Prostate gland (tissue), 2 donors: ENCODE measurements at regions not wholly inside any gene's neighbourhood (a gene's known extent, or its start where the extent isn't known, plus 50 kb on each side); places are given as distances from the start of the nearest gene placed in this dataset.

Experiments
- DNase-seq: peaks from one replicate; pipeline ENCODE4 v3.0.0-alpha.2; 2019; ENCODE audit warnings: low spot score
- H3K27ac ChIP-seq, 2 donors: fragments of 200-600 bp; sonication (generic); 2 replicates each; pipeline ENCODE4 v1.5.1; 2017 to 2019
- H3K27me3 ChIP-seq: fragments of 200-600 bp; sonication (generic); replicated peaks from 2 replicates; pipeline ENCODE4 v1.5.1; 2019; ENCODE audit not compliant: insufficient read depth
- H3K36me3 ChIP-seq, 2 donors: fragments of 200-600 bp; sonication (generic); 1 replicate in 1 of 2; 2 replicates in 1 of 2; pipeline versions ENCODE4 v1.5.1 to v1.8.1; 2017 to 2019
- H3K4me1 ChIP-seq: fragments of 200-600 bp; sonication (generic); replicated peaks from 2 replicates; pipeline ENCODE4 v1.5.1; 2019
- H3K4me3 ChIP-seq, 2 donors: fragments of 200-600 bp; sonication (generic); 2 replicates each; pipeline ENCODE4 v1.5.1; 2017 to 2019
- H3K9me3 ChIP-seq: fragments of 200-600 bp; sonication (generic); 2 replicates; pipeline ENCODE4 v1.5.1; 2017
- POLR2A ChIP-seq: fragments of 450-650 bp; IDR thresholded peaks from one replicate; pipeline ENCODE4 v1.6.1; 2016; ENCODE audit warnings: antibody characterized with exemption, mild to moderate bottlenecking
- POLR2AphosphoS5 ChIP-seq: sonication (generic); formaldehyde crosslinking; IDR thresholded peaks from one replicate; pipeline ENCODE4 v1.6.1; 2017; ENCODE audit warnings: antibody characterized with exemption
- WGBS: methylation state at CpG from one replicate; pipeline ENCODE4 v1.1.5; 2018; 5-methylcytosine and 5-hydroxymethylcytosine counted together
- intact Hi-C: fragments of 100-400 bp; cut with DNase I; formaldehyde crosslinking; loops from one replicate; pipeline ENCODE4 v1.14.2; 2022
- TF ChIP-seq, protein P1 (sequence below), 4 experiments: fragments of 200-600 bp in 2 of 4; fragments of 450-650 bp in 2 of 4; sonication (generic) in 2 of 4; IDR thresholded peaks; 1 replicate in 3 of 4; 2 replicates in 1 of 4; pipeline ENCODE4 v1.5.1; 2016 to 2019; ENCODE audit warnings: antibody characterized with exemption in 4 of 4, mild to moderate bottlenecking in 2 of 4, moderate library complexity in 2 of 4

DNA sequence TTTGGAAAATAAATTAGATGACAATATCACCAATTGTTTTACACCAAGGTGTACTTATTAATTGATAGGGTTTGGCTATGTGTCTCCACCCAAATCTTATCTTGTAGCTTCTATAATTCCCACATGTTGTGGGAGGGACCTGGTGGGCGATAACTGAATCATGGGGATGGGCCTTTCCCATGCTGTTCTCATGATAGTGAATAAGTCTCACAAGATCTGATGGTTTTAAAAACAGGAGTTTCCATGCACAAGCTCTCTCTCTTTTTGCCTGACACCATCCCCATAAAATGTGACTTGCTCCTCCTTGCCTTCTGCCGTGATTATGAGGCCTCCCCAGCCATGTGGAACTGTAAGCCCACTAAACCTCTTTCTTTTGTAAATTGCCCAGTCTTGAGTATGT lies 131.0 kb upstream of the LMO4 start:
- H3K4me3 ChIP-seq = no peak overlapping the region
- H3K27ac ChIP-seq = no peak overlapping the region
- DNase-seq = no peak
- no peaks in the 10 kb centered on the region for H3K4me1 ChIP-seq
- TF ChIP-seq, protein P1, sequence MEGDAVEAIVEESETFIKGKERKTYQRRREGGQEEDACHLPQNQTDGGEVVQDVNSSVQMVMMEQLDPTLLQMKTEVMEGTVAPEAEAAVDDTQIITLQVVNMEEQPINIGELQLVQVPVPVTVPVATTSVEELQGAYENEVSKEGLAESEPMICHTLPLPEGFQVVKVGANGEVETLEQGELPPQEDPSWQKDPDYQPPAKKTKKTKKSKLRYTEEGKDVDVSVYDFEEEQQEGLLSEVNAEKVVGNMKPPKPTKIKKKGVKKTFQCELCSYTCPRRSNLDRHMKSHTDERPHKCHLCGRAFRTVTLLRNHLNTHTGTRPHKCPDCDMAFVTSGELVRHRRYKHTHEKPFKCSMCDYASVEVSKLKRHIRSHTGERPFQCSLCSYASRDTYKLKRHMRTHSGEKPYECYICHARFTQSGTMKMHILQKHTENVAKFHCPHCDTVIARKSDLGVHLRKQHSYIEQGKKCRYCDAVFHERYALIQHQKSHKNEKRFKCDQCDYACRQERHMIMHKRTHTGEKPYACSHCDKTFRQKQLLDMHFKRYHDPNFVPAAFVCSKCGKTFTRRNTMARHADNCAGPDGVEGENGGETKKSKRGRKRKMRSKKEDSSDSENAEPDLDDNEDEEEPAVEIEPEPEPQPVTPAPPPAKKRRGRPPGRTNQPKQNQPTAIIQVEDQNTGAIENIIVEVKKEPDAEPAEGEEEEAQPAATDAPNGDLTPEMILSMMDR (IDR thresholded peaks at IDR 0.05) = no peak
- no peak for TF ChIP-seq POLR2A
- no peak for TF ChIP-seq POLR2AphosphoS5
- 74% methylated on average over 2 of the region's 2 CpGs for WGBS
- no peaks in the 10 kb centered on the region for H3K9me3 ChIP-seq
- intact Hi-C loops = no loop called here
- H3K36me3 ChIP-seq = no peaks in the 10 kb centered on the region
- no peaks in the 10 kb centered on the region for H3K27me3 ChIP-seq

DNA sequence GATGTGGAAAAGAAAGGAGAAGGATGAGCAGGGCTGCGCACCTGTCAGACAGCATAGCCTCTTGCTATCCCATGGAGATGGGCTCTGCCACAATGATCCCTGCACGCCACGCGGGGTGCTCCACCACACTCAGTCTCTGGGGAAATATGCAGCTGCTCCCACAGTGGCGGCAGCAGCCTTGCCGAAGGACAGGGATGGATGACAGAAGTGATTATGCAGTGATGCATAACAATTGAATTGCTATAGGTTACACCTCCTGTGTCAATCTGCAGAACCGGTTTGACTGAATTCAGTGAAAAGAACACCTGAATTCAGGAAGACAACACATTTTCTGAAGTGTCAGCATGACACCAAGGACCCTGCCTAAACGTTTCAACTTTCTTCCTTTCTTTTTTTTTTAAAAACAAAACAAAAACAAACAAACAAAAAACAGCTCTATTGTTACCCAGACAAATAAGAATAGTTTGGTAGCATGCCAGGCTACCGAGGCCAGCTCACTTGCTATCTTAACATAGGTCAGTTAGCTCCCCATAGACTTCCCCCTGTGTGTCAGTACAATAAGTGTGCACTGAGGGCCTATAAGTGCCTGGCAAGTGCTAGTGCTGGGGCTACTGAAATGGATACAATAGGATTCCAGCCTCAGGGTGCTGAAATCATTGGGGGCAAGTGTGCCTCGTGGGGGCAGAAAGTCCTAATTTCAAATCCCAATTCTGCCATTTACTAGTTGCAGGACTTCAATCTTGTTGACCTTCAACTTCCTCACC lies 127.6 kb upstream of the LMO4 start:
- Histone ChIP-seq H3K4me1 (no peaks in the 10 kb centered on the region), H3K36me3 (no peaks in the 10 kb centered on the region), H3K9me3 (no peaks in the 10 kb centered on the region), H3K27ac (no peak overlapping the region), H3K27me3 (no peaks in the 10 kb centered on the region), H3K4me3 (no peak overlapping the region)
- intact Hi-C loops = no loop called here
- DNase-seq = no peak
- TF ChIP-seq POLR2A = no peak
- TF ChIP-seq, protein P1 (IDR thresholded peaks at IDR 0.05) = no peak
- no peak for TF ChIP-seq POLR2AphosphoS5
- 51% methylated on average over 10 of the region's 10 CpGs for WGBS

DNA sequence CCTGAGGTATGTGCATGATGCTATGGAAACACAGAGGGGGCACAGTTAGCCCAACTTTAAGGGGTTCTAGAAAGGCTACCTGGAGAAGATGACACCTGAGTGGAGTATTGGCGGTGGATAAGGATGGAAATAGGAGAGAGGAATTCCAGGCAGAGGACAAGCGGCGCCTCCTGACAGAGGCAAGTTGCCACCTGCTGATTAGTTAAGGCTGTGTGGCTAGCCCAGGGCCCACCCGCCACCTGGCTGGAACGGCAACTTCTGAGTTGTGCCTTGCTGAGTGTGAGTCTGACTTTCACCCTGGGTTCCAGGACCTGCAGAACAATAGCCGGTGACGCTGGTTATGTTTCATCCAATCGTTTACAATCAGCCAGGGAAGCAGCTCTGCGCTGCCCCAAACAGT lies 126.9 kb upstream of the LMO4 start:
- DNase-seq = no peak
- Histone ChIP-seq H3K4me3 (no peak overlapping the region), H3K27me3 (no peaks in the 10 kb centered on the region), H3K27ac (no peak overlapping the region), H3K4me1 (no peaks in the 10 kb centered on the region), H3K36me3 (no peaks in the 10 kb centered on the region), H3K9me3 (no peaks in the 10 kb centered on the region)
- TF ChIP-seq POLR2AphosphoS5 (no peak), POLR2A (no peak)
- TF ChIP-seq, protein P1 (IDR thresholded peaks at IDR 0.05) = no peak
- intact Hi-C loops = no loop called here
- 84% methylated on average over 9 of the region's 9 CpGs for WGBS

DNA sequence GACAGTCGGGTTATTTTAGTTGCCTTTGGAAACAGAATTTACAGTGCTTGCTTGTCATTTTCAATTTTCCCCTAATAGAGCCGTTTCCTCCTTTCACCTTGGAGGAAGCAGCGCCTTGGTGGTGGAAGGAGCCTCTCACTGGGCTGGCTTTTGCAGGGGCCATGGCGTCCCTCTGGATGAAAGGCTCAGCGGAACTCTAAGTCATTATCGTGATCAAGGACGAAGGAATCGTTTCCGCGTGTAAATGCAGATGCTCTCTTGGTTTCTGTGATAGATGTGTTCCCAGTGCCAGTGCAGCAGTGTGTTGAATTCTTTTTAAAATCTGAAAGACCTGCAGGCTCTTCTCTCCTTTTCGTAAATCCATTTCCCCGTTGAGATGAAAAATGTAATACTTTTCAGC lies 126.2 kb upstream of the LMO4 start:
- WGBS = 78% methylated on average over 12 of the region's 12 CpGs

More for the DNA sequence above, 126.2 kb upstream of the LMO4 start:
- Histone ChIP-seq H3K9me3 (no peaks in the 10 kb centered on the region), H3K27me3 (no peaks in the 10 kb centered on the region), H3K4me3 (no peak overlapping the region), H3K4me1 (no peaks in the 10 kb centered on the region), H3K27ac (no peak overlapping the region), H3K36me3 (no peaks in the 10 kb centered on the region)
- intact Hi-C loops = no loop called here
- no peak for TF ChIP-seq POLR2AphosphoS5
- TF ChIP-seq, protein P1 (IDR thresholded peaks at IDR 0.05) = no peak
- TF ChIP-seq POLR2A = no peak
- no peak for DNase-seq
